ENCODE measurements at regions not wholly inside any gene's neighbourhood (a gene's known extent, or its start where the extent isn't known, plus 50 kb on each side); places are given as distances from the start of the nearest gene placed in this dataset.
"Not testable (repeated sequence)": the region's sequence is repeated elsewhere in the genome, so short reads cannot be mapped to it uniquely, and the experiment has no call there.

DNA sequence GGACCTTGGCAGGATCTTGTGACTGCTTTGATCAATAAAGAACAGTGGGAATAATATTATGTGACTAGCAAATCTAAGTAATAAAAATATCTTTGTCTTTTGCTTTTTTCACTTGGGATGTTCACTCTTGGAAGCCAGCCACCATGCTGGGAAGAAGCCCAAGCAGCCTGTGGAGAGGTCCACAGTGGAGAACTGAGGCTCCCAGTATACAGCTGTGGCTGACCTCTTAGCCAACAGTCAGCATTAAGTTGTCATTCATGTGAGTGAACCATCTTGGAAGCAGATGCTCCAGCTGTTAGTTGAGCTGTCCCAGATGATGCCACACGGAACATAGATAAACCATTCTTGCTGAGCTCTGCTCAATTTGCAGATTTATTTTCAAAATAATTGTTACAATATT is 160.0 kb downstream of the OSR1 start:
- DNase-seq = no peak

DNA sequence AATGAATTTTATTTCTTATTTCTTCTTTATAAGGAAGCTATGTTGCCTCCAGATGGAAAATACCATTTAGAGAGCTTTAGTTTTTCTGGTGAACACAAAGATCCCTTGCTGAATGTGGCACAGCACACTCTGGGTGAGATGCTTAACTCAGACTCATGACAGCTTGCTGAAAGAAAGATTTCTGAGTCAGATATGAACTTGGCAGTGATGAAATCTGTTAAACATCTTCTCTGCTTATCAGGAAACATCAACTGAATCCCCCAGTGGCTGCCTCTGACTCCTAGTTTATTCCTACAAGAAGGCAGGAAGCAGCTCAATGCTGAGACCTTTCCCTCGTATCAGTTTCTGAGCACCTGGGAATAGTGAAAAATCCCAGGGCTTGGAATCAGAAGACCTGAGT is 162.8 kb downstream of the OSR1 start:
- DNase-seq = no peak

DNA sequence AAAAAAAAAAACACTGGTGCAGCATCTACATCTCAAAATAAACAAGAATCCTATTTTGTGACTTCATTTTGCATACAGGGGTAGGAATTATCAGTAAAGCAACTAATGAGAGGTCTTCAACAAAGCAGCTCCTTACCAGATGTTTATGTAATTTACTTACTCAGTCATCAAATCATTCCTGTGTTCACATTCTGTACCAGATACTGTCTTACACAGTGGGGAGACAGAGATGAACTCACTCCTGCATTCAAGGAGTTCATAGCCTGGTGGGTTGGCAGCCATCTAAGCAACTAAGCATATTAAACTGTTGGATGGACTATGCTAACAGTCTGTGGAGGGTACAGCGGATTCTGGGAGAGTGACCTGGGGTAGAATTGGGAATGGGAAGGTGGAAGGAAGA is 169.0 kb downstream of the OSR1 start:
- DNase-seq = no peak

DNA sequence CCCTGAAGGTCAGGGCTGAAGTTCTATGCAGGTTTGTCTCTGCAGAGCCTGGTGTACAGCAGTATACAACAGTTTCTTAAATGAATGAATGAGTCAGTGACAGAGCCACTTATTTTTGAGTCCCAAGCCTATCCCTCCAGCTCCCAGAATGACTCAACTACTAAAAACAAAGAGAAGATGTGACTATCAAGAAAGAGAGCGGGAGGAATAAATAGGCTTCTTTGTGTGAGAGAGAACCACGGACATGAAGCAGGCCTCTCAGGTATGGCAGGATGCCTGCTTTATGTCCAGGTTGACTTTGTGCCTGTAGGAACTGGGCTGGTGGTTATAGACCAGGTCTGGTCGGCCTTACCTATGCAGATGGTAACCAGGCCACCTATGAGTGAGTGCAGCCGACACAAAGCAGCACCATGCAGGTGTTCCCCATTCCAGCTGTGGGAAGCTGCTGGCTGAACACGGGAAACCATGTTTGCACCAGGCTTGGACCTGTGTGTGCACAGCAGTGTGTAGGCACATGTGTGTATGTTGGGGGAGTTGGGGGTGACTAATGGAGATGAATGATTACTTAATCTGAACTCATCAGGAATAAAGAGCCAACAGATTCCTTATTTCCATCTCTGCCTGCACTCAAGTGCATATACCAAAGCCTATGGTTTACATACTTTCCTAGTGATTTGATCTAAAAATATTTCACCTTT is 171.0 kb downstream of the OSR1 start:
- DNase-seq = no peak

DNA sequence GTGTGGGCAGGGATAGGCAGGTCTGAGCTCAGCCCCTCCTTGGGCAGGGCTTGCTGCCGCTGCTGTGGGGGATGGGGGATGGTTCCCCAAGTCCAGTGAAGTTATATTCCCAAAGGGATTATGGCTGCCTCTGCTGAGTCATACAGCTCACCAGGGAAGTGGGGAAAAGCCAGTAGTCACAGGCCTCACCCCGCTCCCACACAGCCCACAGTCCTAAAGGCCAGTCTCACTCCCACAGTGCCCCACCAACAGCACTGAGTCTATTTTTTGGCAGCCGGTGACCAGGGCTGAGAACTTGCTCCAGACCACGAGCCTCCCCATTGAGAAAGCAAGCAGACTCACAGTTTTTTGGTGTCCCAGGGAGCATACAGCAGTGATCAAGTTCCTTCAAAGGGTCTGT is 173.3 kb downstream of the OSR1 start:
- no peak for DNase-seq

DNA sequence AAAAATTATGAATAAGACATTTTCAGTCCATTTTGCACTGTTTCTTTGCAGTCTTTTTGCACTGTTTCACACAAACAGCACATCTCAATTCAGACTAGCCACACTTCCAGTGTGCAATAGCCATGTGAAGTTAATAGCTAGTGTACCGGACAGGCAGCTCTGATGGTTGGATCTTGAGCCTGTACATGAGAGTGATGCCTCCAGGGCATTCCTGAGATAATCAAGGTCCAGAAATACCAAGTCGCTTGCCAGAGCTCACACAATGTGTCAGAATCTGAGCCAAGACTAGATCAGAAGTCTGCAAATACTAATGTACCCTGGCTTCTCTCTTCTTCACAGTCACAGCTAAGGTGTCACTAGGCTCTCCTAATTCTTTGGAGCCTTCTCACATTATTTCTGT is 180.2 kb downstream of the OSR1 start:
- DNase-seq = no peak

DNA sequence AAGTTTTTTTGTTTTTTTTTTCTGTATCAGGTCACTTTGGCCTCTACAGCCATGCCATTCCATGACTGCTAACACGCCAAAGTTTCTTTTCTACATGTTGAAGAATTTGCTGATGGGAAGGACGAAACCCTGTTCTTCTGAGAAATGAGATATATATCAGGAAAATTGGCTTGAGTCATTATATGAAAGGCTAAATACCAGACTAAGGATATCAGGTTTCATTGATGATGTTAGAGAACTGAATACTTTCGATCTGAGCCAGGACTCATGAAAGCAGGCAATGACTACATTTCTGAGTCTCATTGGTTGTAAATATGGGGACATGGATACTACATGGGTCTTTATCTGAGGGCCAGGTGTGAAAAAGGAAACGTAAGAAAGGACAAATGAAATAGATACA is 181.4 kb downstream of the OSR1 start:
- DNase-seq = no peak

DNA sequence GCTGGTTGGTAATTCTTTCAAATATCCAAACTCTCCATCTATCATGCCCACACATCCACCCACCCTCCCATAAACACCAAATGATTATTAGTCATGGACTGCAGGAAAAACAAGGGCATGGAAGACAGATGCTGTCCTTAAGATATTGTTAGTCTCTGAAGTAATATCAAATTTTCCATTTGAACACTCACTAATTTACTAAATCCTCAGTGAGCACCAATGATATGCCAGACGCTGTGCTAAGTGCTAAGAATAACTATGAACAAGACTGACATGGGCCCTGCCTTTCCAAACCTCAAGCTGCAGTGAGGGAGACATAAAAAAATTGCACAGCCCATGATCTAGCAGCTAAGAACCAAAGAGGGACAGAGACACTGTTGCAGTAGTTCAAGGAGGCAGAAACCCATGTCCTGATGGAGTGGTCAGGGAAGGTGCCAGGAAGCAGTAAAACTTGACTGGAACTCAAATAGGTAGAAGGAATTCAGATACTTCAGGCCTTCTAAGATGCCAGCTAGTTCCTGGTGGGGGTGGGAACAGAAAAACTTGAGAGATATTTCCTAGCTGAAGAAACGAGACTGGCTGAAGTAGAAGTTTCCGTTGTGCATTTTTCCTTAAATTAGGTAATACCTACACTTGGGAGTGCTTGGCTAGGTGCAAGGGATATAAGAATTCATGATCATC is 182.1 kb downstream of the OSR1 start:
- no peak for DNase-seq

DNA sequence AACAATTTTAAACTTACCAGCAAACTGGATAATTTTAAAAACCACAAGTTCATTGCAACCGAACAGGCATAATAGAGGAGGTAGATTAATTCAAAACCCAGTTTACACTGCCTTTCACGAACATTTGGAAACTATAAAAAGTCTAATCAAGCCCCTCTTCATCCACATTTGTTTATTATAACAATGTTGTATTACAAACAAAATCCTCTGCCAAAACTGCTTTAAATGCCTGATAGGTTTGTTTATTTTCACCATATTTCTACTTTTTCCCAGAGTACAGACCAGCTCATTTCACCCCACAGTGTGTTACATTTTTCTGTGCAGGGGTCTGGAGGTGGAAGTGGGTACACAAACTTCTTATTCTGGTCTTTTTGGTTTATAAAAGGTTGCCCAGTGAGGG is 184.2 kb downstream of the OSR1 start:
- DNase-seq = no peak

DNA sequence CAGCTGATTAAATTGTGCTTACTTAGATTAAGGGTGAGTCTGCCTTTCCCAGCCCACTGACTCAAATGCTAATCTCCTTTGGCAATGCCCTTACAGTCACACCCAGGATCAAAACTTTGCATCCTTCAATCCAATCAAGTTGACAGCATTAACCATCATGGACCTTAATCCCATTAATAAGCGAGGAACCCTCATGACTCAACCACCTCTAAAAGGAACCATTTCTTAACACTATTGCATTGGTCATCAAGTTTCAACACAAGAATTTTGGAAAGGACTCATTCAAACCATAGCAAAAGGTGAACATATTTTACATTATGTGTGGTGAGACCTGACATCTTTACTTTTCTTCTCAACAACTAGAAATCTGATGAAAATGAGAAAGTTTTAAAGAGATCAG is 187.0 kb downstream of the OSR1 start:
- no peak for DNase-seq

DNA sequence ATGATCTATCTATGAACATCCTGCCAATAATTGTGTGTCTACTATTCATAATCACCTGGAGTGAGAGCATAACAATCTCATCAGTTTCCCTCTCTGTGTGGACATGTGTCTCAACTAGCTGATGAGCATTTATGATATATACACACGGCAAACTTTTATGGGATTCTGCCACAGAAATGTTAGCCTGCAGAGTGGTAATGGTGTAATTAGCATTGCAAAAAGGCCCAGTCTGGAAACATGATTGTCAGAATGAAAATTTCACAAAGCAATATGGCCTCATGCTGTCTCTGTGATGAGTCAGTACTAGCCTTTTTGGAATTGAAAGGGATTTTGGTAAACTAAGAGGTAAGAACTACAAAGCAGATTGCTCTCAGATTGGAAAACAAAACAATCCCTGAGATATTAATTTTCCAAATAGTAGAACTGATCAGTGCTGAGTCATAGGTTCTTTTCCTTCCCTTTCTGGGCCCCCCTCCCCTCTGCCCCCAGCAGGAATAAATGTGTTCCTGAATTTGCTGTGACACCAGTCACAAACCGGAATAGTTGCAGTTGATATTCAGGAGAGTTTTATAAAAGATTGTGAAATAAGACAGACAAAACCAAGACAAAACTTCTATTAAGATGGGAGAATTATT is 189.2 kb downstream of the OSR1 start:
- DNase-seq = no peak

DNA sequence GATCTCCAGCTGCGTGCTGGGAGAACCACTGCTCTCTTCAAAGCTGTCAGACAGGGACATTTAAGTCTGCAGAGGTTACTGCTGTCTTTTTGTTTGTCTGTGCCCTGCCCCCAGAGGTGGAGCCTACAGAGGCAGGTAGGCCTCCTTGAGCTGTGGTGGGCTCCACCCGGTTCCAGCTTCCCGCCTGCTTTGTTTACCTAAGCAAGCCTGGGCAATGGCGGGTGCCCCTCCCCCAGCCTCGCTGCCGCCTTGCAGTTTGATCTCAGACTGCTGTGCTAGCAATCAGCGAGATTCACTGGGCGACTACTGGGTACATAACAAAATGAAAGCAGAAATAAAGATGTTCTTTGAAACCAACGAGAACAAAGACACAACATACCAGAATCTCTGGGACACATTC is 194.3 kb downstream of the OSR1 start:
- not testable (repeated sequence) for DNase-seq

DNA sequence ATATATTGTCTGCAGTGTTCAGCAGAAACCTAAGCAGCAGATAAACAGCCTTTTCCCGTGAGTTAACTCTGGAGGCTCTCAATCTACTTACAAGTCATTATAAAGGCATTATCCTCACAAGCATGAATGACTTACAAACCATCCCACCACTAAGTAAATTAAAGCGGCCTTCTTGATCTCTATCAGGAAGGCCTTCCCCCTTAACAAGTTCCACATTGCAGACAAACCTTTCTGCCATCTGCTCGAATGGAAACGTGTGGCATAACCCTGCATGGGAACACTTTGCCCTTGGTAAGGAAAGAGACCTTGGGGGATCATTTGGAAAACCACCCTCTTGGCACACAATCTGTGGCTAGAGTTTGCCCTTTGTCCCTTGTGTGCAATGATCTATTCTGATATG is 199.5 kb downstream of the OSR1 start:
- DNase-seq = no peak

DNA sequence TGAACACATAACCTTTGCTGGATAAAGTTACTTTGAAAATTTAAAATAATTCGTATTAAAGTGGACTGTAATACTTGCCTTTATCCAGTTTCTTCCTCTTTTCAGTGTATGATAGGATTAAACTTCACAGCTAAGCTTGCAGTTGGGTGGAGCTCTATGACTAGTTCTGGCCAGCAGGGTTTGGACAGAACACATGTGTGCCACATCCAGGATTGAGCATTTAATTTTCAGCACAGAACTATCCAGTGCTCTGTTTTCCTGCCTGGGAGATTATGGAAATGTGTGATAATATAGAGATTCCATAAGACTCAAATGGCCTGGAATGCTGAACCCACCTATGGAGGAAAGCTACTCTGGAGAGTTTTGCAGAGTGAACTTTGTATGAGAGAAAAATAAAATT is 200.2 kb downstream of the OSR1 start:
- DNase-seq = no peak

DNA sequence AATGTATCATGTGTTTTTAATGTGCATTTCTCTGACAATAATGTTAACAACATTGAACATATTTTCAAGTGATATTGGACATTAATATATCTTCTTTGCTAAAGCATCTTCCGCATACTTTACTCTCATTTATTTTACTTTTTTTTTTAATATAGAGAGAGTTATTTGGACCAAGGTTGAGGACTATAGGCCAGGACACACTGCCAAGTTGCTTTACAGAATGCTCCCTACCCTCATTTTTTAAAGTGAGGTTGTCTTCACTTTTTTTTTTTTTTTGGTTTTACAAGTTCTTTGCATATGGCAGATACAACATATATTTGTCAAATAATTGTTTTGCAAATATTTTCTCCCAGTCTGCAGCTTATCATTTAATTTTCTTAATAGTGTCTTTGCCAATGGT is 201.8 kb downstream of the OSR1 start:
- DNase-seq = no peak

DNA sequence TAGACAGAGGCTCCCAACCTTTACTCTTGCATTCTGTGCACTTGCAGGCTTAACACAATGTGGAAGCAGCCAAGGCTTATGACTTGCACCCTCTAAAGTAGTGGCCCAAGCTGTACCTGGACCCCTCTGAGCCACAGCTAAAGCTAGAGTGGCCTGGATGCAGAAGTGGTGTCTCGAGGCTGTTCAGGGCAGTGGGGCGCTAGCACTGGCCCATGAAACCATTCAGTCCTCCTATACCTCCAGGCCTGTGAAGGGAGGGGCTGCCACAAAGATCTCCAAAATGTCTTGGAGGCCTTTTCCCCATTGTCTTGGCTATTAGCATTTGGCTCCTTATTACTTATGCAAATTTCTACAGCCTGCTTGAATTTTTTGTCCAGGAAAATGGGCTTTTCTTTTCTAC is 207.7 kb downstream of the OSR1 start:
- DNase-seq = no peak

DNA sequence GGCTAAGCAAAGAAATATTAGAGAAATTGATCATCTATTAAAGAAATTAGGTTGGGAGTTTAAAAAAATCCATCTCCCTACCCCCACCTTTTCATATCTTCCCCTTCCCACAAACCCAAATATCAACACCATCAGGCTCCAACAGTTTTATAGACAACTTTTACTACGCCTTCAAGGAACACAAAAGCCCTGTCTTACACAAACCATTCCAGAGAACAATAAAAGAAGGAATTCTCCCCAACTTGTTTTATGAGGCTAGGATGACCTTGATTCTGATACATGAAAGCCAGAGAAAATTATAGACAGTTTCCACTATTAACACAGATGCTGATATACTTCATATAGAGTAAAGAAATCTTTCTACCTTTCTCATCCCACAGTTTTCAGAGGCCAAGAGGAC is 211.6 kb downstream of the OSR1 start:
- no peak for DNase-seq

DNA sequence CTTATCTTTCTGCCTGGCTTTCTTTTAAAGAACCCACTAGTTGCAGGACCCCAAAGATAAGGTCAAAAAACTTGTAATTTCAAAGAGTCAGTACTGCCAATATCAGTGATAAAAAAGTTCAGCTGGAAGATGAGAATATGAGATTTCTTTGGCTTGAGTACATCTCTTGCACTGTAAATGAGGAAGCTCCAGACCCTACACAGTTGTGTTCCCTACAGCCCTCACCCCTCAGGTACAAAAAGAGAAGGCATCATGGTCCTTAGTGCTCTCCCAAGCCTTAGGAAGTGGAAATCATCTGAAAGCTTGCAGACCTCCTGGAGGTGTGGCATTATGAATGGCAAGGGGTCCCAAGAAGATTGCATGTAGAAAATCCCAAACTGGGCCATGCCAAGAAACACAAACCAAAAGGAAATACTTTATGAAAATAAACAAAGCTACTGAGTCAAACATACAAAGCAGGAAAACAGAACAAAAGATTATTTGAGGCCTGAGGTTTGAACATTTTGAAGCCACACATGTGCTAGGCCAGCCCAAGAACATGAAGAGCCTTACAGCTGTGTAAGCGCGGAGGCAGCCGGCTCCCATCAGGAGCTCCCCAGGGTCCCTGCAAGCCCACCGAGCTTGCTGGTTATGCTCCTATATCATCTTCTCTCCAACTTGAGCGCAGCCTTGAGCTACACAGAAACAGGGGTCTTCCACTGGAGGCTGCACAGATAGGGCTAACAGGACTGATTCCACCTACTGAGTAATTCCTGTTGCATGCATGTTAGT is 217.0 kb downstream of the OSR1 start:
- no peak for DNase-seq

DNA sequence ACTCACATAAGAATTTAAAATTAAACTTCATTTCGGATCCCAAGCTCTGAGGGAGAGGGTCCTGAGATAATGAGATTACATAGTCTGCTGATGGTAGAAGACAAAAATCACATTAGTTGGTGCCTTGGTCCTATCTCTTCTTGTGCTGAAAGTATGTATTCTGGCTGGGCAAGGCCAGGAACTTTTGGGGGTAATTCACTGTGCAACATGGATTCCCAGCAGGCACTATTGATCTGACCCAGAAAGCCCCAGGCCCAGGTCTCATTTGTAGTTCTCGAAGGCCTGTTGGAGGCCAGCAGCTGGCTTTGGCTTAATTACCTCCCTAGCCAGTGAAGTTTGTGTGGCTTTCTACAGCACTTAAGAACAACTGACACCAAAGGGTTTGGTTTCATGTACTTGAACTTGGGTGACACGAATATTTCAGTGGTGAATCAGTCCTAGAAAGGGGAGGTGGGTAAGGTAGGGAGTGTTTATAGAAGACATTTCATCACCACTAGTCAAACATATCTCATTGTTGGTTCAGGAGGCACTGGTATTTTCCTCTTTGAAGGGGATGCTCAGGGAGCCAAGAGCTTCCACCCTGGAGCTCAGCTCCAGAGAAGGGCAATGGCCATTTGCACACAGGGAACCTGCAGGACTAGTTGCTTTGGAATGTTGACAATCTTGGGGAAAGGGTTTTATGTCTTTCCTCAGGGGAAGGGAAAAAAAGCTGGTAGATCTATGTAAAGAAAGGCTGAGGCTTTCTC is 217.8 kb downstream of the OSR1 start:
- DNase-seq = no peak

DNA sequence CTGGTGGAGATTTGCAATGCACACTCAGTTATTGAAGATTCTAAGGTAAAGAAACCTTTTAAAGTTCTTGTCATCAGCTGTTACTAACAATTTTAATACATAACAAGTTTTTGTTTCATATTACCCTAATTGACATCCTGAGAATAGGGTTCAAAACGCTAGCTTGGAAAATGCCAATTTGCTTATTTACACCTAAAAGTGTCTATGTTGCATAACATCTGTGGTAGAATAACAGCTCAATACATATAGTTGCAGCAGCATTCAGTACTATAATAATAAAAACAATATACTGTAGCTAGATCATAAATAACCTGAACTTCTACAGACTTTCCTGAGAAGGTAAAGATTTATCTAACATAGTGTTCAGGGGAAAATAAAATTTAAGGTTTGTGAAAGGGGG is 219.0 kb downstream of the OSR1 start:
- no peak for DNase-seq

DNA sequence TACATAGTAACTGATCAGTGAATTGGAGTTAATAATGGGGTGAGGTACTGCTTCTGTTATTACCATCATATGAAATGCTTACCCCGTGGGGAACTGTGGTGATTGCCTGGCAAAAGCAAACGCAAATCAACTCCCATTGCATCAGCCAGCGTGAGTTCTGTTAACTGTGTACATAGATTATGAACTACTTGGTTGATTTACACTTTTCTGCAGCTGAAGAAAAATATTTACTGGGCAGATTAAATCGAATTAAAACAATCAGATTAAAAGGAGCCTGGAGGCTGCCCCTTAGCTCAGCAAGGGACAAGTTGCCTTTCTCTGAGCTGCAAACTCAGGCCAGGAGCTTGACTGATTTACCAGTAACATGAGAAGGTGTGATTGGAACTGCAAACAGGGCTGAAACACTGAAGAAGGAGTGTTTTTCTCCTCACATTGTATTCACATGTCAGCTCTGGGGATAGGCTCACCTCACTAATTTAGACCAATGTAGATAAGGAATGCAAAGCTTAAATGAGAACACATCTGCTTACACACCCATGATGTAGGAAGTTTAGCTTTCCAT is 220.1 kb downstream of the OSR1 start:
- no peak for DNase-seq

DNA sequence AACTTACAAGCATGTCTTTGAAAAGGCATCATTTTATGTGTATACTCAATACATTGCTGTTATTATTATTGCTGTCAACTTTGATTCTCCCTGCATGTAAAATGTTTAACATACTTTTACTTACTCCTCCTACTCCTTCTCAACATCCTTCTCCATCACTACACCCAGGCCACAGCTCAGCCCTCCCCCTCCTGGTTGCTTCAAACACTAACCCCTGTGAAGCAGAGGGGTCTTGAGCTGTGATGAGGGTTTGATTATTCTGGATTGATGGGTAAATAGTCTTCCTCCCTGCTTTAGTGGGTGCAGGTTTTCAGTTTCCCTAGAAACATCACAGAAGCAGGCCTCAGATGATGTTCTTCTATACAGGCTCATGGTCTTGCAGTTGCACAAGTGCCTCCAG is 221.0 kb downstream of the OSR1 start:
- no peak for DNase-seq

DNA sequence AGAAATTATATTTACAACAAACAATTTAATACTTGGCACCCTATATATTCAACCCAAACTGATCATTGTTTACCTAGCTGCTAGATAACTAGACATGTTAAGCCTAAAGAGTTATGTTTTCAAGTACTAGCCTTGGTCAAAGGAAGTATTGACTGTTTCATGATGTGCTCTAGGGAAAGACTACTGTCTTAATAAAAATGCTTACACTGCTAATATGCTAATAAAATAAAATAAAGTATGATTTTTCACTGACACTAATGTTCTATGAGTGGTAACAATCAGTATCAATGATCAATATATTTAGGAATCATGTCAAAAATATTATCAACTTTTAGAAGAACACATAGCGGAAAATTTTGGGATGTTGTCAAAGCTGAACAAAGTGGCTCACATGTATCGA is 225.5 kb downstream of the OSR1 start:
- DNase-seq = no peak

Measured in activated naive CD4-positive, alpha-beta T cell (primary cell).